ENCODE measurements at regions not wholly inside any gene's neighbourhood (a gene's known extent, or its start where the extent isn't known, plus 50 kb on each side); places are given as distances from the start of the nearest gene placed in this dataset.

DNA sequence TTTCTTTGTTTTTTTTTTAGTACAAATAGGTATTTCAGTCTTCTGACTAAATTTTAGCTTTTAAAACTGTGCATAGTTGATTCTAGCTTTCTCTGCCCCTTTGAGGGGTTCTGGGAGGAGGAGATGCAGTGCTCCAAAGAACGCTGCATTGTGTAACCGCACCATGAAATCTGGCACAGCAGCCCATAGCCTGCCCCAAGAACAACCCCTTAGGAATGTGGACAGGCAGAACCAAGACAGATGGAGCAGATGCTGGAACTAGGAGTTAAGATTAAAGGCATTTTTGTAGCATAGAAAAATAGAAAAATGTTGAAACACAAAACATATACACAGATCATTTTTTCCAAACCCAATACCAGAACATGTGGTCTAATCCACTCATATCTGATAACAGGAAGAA, 187.5 kb downstream of the SCG2 start:
- TF ChIP-seq, protein P1, sequence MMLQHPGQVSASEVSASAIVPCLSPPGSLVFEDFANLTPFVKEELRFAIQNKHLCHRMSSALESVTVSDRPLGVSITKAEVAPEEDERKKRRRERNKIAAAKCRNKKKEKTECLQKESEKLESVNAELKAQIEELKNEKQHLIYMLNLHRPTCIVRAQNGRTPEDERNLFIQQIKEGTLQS (IDR thresholded peaks at IDR 0.05) = no peak
- TF ChIP-seq NR2F2 (IDR thresholded peaks at IDR 0.05) (no peak), RXRA (IDR thresholded peaks at IDR 0.05) (no peak), EGR1 (IDR thresholded peaks at IDR 0.05; ENCODE audit: low read depth in 2 of 2) (no peak)
- TF ChIP-seq, protein P2, sequence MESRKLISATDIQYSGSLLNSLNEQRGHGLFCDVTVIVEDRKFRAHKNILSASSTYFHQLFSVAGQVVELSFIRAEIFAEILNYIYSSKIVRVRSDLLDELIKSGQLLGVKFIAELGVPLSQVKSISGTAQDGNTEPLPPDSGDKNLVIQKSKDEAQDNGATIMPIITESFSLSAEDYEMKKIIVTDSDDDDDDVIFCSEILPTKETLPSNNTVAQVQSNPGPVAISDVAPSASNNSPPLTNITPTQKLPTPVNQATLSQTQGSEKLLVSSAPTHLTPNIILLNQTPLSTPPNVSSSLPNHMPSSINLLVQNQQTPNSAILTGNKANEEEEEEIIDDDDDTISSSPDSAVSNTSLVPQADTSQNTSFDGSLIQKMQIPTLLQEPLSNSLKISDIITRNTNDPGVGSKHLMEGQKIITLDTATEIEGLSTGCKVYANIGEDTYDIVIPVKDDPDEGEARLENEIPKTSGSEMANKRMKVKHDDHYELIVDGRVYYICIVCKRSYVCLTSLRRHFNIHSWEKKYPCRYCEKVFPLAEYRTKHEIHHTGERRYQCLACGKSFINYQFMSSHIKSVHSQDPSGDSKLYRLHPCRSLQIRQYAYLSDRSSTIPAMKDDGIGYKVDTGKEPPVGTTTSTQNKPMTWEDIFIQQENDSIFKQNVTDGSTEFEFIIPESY (IDR thresholded peaks at IDR 0.05) = no peak
- TF ChIP-seq, protein P3, sequence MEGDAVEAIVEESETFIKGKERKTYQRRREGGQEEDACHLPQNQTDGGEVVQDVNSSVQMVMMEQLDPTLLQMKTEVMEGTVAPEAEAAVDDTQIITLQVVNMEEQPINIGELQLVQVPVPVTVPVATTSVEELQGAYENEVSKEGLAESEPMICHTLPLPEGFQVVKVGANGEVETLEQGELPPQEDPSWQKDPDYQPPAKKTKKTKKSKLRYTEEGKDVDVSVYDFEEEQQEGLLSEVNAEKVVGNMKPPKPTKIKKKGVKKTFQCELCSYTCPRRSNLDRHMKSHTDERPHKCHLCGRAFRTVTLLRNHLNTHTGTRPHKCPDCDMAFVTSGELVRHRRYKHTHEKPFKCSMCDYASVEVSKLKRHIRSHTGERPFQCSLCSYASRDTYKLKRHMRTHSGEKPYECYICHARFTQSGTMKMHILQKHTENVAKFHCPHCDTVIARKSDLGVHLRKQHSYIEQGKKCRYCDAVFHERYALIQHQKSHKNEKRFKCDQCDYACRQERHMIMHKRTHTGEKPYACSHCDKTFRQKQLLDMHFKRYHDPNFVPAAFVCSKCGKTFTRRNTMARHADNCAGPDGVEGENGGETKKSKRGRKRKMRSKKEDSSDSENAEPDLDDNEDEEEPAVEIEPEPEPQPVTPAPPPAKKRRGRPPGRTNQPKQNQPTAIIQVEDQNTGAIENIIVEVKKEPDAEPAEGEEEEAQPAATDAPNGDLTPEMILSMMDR (IDR thresholded peaks at IDR 0.05; ENCODE audit: low read depth, low read length, missing input control) = no peak
- Histone ChIP-seq H3K27ac (ENCODE audit: low read depth in 1 of 2, low read length in 2 of 2) (no peak overlapping the region), H3K9me3 (ENCODE audit: control insufficient read depth in 4 of 4, low read length in 3 of 4) (no peaks in the 10 kb centered on the region), H3K27me3 (ENCODE audit: control insufficient read depth in 4 of 4, insufficient read depth in 4 of 4, low read length in 3 of 4) (no peaks in the 10 kb centered on the region), H3K4me1 (ENCODE audit: control insufficient read depth in 4 of 4, insufficient read depth in 4 of 4, low read length in 3 of 4) (peaks cover 0 to under 1% (median 0%) of the 10 kb centered on the region in 4 donors), H3K4me3 (ENCODE audit: low read depth in 1 of 3, low read length in 3 of 3) (no peak overlapping the region), H3K9ac (ENCODE audit: low read depth in 1 of 2, low read length in 2 of 2) (no peak overlapping the region), H3K36me3 (ENCODE audit: control insufficient read depth in 4 of 4, insufficient read depth in 3 of 4, low read depth in 1 of 4, low read length in 3 of 4) (no peaks in the 10 kb centered on the region)
- 86% methylated on average over 2 of the region's 2 CpGs for WGBS
- no peak for DNase-seq (ENCODE audit: low spot score)

DNA sequence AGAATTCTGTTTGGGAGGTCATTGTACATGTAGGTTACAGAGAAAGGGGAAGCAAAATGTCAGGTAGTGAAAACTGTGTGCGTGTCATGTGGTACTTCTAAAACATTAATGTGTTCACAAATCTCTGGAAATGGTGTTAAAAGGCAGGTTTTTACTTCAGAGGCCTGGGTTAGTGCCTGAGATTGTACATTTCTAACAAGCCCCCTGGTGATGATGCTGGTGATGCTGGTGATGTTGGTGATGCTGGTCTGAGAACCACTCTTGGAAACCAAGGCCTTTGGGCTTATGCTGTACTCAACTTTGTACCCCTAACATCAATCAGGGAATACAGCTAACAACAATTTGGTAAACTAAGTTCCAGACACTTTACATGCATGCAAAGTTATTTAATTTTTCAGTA, 187.1 kb downstream of the SCG2 start:
- H3K4me3 ChIP-seq (ENCODE audit: low read depth in 1 of 3, low read length in 3 of 3) = no peak overlapping the region
- H3K36me3 ChIP-seq (ENCODE audit: control insufficient read depth in 4 of 4, insufficient read depth in 3 of 4, low read depth in 1 of 4, low read length in 3 of 4) = no peaks in the 10 kb centered on the region
- H3K9ac ChIP-seq (ENCODE audit: low read depth in 1 of 2, low read length in 2 of 2) = no peak overlapping the region
- WGBS = 92% methylated on average over 1 of the region's 1 CpG
- TF ChIP-seq JUND (IDR thresholded peaks at IDR 0.05) (no peak), NR2F2 (IDR thresholded peaks at IDR 0.05) (no peak), HNF4G (IDR thresholded peaks at IDR 0.05) (no peak), GABPA (IDR thresholded peaks at IDR 0.05 in 1 of 2, conservative IDR thresholded peaks at IDR 0.05 in 1 of 2) (no peak), HNF4A (conservative IDR thresholded peaks at IDR 0.05) (no peak), EGR1 (IDR thresholded peaks at IDR 0.05; ENCODE audit: low read depth in 2 of 2) (no peak), FOXA2 (IDR thresholded peaks at IDR 0.05) (no peak), FOXA1 (IDR thresholded peaks at IDR 0.05) (no peak), RAD21 (IDR thresholded peaks at IDR 0.05) (no peak), RXRA (IDR thresholded peaks at IDR 0.05) (no peak), SP1 (IDR thresholded peaks at IDR 0.05) (no peak), TAF1 (conservative IDR thresholded peaks at IDR 0.05) (no peak)
- TF ChIP-seq, protein P1 (IDR thresholded peaks at IDR 0.05) = no peak
- TF ChIP-seq, protein P3 (IDR thresholded peaks at IDR 0.05; ENCODE audit: low read depth, low read length, missing input control) = no peak
- TF ChIP-seq, protein P4, sequence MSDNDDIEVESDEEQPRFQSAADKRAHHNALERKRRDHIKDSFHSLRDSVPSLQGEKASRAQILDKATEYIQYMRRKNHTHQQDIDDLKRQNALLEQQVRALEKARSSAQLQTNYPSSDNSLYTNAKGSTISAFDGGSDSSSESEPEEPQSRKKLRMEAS (IDR thresholded peaks at IDR 0.05) = no peak
- TF ChIP-seq, protein P2 (IDR thresholded peaks at IDR 0.05) = no peak
- TF ChIP-seq, protein P5, sequence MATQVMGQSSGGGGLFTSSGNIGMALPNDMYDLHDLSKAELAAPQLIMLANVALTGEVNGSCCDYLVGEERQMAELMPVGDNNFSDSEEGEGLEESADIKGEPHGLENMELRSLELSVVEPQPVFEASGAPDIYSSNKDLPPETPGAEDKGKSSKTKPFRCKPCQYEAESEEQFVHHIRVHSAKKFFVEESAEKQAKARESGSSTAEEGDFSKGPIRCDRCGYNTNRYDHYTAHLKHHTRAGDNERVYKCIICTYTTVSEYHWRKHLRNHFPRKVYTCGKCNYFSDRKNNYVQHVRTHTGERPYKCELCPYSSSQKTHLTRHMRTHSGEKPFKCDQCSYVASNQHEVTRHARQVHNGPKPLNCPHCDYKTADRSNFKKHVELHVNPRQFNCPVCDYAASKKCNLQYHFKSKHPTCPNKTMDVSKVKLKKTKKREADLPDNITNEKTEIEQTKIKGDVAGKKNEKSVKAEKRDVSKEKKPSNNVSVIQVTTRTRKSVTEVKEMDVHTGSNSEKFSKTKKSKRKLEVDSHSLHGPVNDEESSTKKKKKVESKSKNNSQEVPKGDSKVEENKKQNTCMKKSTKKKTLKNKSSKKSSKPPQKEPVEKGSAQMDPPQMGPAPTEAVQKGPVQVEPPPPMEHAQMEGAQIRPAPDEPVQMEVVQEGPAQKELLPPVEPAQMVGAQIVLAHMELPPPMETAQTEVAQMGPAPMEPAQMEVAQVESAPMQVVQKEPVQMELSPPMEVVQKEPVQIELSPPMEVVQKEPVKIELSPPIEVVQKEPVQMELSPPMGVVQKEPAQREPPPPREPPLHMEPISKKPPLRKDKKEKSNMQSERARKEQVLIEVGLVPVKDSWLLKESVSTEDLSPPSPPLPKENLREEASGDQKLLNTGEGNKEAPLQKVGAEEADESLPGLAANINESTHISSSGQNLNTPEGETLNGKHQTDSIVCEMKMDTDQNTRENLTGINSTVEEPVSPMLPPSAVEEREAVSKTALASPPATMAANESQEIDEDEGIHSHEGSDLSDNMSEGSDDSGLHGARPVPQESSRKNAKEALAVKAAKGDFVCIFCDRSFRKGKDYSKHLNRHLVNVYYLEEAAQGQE (IDR thresholded peaks at IDR 0.05) = no peak
- no peaks in the 10 kb centered on the region for H3K9me3 ChIP-seq (ENCODE audit: control insufficient read depth in 4 of 4, low read length in 3 of 4)
- H3K4me1 ChIP-seq (ENCODE audit: control insufficient read depth in 4 of 4, insufficient read depth in 4 of 4, low read length in 3 of 4) = peaks cover 0 to 2% (median 0%) of the 10 kb centered on the region in 4 donors
- no peak overlapping the region for H3K27ac ChIP-seq (ENCODE audit: low read depth in 1 of 2, low read length in 2 of 2)
- H3K27me3 ChIP-seq (ENCODE audit: control insufficient read depth in 4 of 4, insufficient read depth in 4 of 4, low read length in 3 of 4) = no peaks in the 10 kb centered on the region
- no peak for DNase-seq (ENCODE audit: low spot score)

All from liver (tissue), 8 donors.